A549 (cell line): ENCODE measurements at regions not wholly inside any gene's neighbourhood (a gene's known extent, or its start where the extent isn't known, plus 50 kb on each side); places are given as distances from the start of the nearest gene placed in this dataset.

Experiments
- ATAC-seq, 2 experiments: fragments of 200-7000 bp in 1 of 2; fragments of >200 bp in 1 of 2; cut with Nextera tagmentation in 1 of 2; cut with Tn5 transposase in 1 of 2; 3 replicates each; pipeline versions ENCODE4 v1.8.0 to v1.9.1; 2018 to 2020; ENCODE audit warnings: mild to moderate bottlenecking in 1 of 2, moderate library complexity in 1 of 2
- CTCF ChIA-PET: fragments of 300-600 bp; sonication (Branson Sonifier 250); formaldehyde crosslinking; extraction: SDS; loops from one replicate; lab custom pipeline; 2021; ENCODE audit warnings: antibody characterized with exemption, inconsistent platforms; lab: Yijun Ruan, JAX
- POLR2A ChIA-PET: fragments of 350-600 bp; formaldehyde crosslinking; extraction: SDS; loops from one replicate; lab custom pipeline; 2021; ENCODE audit warnings: antibody characterized with exemption, inconsistent platforms; lab: Yijun Ruan, JAX
- DNase-seq, 2 experiments: peaks; one replicate each; pipeline versions ENCODE4 v3.0.0 to v3.0.0-alpha.2; 2011 to 2016; ENCODE audit warnings: low read depth in 1 of 2, low spot score in 1 of 2
- FAIRE-seq: peaks from 2 replicates; lab custom pipeline; 2011; peaks lifted over from hg19 to GRCh38; lab: Jason Lieb, UNC
- H3K27ac ChIP-seq, 2 experiments: fragments of >200 bp; sonication (Bioruptor Twin); formaldehyde crosslinking; 3 replicates each; pipeline ENCODE4 v1.5.1; 2016 to 2017
- H3K4me1 ChIP-seq: fragments of >200 bp; sonication (Bioruptor Twin); formaldehyde crosslinking; 3 replicates; pipeline ENCODE4 v1.6.1; 2016
- H3K4me2 ChIP-seq: fragments of >200 bp; sonication (Bioruptor Twin); formaldehyde crosslinking; 3 replicates; pipeline ENCODE4 v1.6.1; 2016
- H3K4me3 ChIP-seq: fragments of >200 bp; sonication (Bioruptor Twin); formaldehyde crosslinking; 3 replicates; pipeline ENCODE4 v1.5.1; 2016
- H3K9me3 ChIP-seq: fragments of >200 bp; sonication (Bioruptor Twin); formaldehyde crosslinking; 3 replicates; pipeline ENCODE4 v1.6.1; 2016
- BHLHE40 ChIP-seq: IDR thresholded peaks from 2 replicates; pipeline ENCODE4 v1.6.1; 2012; ENCODE audit warnings: low read depth, low read length, inconsistent platforms
- CBX2 ChIP-seq: fragments of 200-600 bp; sonication (generic); IDR thresholded peaks from 2 replicates; pipeline ENCODE4 v1.6.1; 2016; ENCODE audit warnings: low read depth, mild to moderate bottlenecking, borderline replicate concordance
- CHD2 ChIP-seq: fragments of 150-350 bp; IDR thresholded peaks from 2 replicates; pipeline ENCODE4 v1.6.1; 2014; ENCODE audit warnings: low read length; ENCODE audit not compliant: partially characterized antibody
- EHF ChIP-seq: fragments of 250-450 bp; sonication (Bioruptor Pico); IDR thresholded peaks from 2 replicates; pipeline ENCODE4 v1.5.0; 2020; ENCODE audit warnings: mild to moderate bottlenecking
- FOSB ChIP-seq: fragments of 250-450 bp; sonication (Bioruptor Pico); IDR thresholded peaks from 2 replicates; pipeline ENCODE4 v1.5.0; 2020; ENCODE audit warnings: mild to moderate bottlenecking, moderate library complexity
- FOSL2 ChIP-seq, 2 experiments: fragments of 450-650 bp in 1 of 2; fragments of >200 bp in 1 of 2; sonication (Bioruptor Twin) in 1 of 2; formaldehyde crosslinking; IDR thresholded peaks; 2 replicates each; pipeline versions ENCODE4 v1.5.0 to v1.6.1; 2016 to 2020; ENCODE audit warnings: mild to moderate bottlenecking in 1 of 2, moderate library complexity in 1 of 2
- FOXS1 ChIP-seq: fragments of 250-450 bp; sonication (Bioruptor Pico); IDR thresholded peaks from 2 replicates; pipeline ENCODE4 v1.5.0; 2020; ENCODE audit warnings: mild to moderate bottlenecking, moderate library complexity
- HDAC2 ChIP-seq: fragments of 200-600 bp; sonication (generic); IDR thresholded peaks from 2 replicates; pipeline ENCODE4 v1.6.1; 2016
- HOXA7 ChIP-seq: fragments of 250-450 bp; sonication (Bioruptor Pico); IDR thresholded peaks from 2 replicates; pipeline ENCODE4 v1.5.0; 2020; ENCODE audit warnings: mild to moderate bottlenecking, moderate library complexity
- JUN ChIP-seq, 2 experiments: fragments of >200 bp; sonication (Bioruptor Twin); formaldehyde crosslinking; IDR thresholded peaks; 2 replicates in 1 of 2; 3 replicates in 1 of 2; pipeline ENCODE4 v1.6.1; 2016 to 2017
- MAFK ChIP-seq: fragments of 450-650 bp; IDR thresholded peaks from 2 replicates; pipeline ENCODE4 v1.6.1; 2014; ENCODE audit not compliant: partially characterized antibody
- MAZ ChIP-seq: fragments of 150-350 bp; IDR thresholded peaks from 2 replicates; pipeline ENCODE4 v1.6.1; 2014; ENCODE audit warnings: antibody characterized with exemption, low read depth, low read length, borderline replicate concordance
- MYC ChIP-seq: IDR thresholded peaks from 2 replicates; pipeline ENCODE4 v1.6.1; 2012; ENCODE audit warnings: mild to moderate bottlenecking, inconsistent platforms, low read length, improper control_type of control experiment, borderline replicate concordance
- PHF8 ChIP-seq: fragments of 200-600 bp; sonication (generic); IDR thresholded peaks from 2 replicates; pipeline ENCODE4 v1.6.1; 2016; ENCODE audit warnings: low read depth, mild to moderate bottlenecking, antibody characterized with exemption, moderate library complexity, borderline replicate concordance
- RARB ChIP-seq: fragments of 250-450 bp; sonication (Bioruptor Pico); IDR thresholded peaks from 2 replicates; pipeline ENCODE4 v1.8.0; 2021; ENCODE audit warnings: mild to moderate bottlenecking, moderate library complexity
- RNF2 ChIP-seq: fragments of 200-600 bp; sonication (generic); IDR thresholded peaks from 2 replicates; pipeline ENCODE4 v1.6.1; 2016; ENCODE audit warnings: low read depth, mild to moderate bottlenecking, antibody characterized with exemption, moderate library complexity, borderline replicate concordance
- SMC3 ChIP-seq: fragments of >200 bp; sonication (Bioruptor Twin); formaldehyde crosslinking; IDR thresholded peaks from 3 replicates; pipeline ENCODE4 v1.6.1; 2018; ENCODE audit warnings: inconsistent platforms
- ZC3H11A ChIP-seq: fragments of 450-650 bp; IDR thresholded peaks from 2 replicates; pipeline ENCODE4 v1.6.1; 2014; ENCODE audit warnings: antibody characterized with exemption, mild to moderate bottlenecking
- ZNF302 ChIP-seq: fragments of 250-450 bp; sonication (Bioruptor Pico); IDR thresholded peaks from 2 replicates; pipeline ENCODE4 v1.9.0; 2021; ENCODE audit warnings: inconsistent platforms, mild to moderate bottlenecking, moderate library complexity
- ZSCAN20 ChIP-seq: fragments of 250-450 bp; sonication (Bioruptor Pico); IDR thresholded peaks from 2 replicates; pipeline ENCODE4 v1.8.0; 2022; ENCODE audit warnings: mild to moderate bottlenecking, moderate library complexity
- WGBS: methylation state at CpG from one replicate; pipeline ENCODE4 v1.1.6; 2017; ENCODE audit errors: missing lambda C conversion rate; 5-methylcytosine and 5-hydroxymethylcytosine counted together
- TF ChIP-seq, protein P1 (sequence below): fragments of >200 bp; sonication (Bioruptor Twin); formaldehyde crosslinking; IDR thresholded peaks from 2 replicates; pipeline ENCODE4 v1.6.1; 2016
- TF ChIP-seq, protein P2 (sequence below): IDR thresholded peaks from 2 replicates; pipeline ENCODE4 v1.6.1; 2012
- TF ChIP-seq, protein P3 (sequence below): fragments of 450-650 bp; IDR thresholded peaks from 2 replicates; pipeline ENCODE4 v1.6.1; 2014; ENCODE audit warnings: antibody characterized with exemption
- TF ChIP-seq, protein P4 (sequence below): IDR thresholded peaks from 2 replicates; pipeline ENCODE4 v1.6.1; 2012
- TF ChIP-seq, protein P5 (sequence below): fragments of 250-450 bp; sonication (Bioruptor Pico); IDR thresholded peaks from 2 replicates; pipeline ENCODE4 v1.5.0; 2021; ENCODE audit warnings: mild to moderate bottlenecking, moderate library complexity, borderline replicate concordance

DNA sequence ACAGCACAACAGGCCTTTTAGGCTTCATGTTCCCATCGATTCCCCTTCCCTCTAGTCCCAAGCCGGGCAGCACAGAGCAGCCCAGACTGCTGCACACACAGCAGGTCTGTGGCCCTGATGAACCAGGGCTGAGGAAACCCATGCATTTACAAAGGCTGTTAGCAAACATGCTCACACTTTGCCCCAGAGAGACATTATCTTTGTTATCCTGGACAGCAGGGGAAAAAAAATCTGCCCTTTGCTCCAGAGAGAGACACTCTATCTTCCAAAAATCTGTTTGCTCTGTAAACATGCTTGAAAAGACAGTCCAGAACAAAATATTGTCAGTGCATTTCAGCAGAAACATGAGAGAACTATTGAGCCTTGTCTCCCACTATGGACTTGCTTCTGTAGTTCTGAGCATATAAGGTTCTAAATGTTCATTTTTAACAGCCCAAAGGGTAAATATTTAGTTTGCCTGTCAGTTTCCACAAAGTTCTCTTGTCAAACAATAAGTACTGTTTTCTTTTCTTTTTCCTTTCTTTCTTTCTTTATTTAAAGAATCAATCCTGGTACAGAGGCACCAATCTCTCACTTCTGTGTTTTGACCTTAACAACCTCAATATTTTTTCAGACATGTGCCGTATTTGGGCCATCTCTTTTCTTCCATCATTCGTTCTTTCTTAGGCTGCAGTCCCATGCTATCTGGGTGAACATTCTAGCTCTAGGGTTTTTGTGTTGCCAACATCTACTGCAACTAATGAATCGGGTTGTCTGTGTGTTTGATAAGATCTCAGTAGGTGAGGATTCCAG lies 468.0 kb downstream of the EPM2A start:
- no peak for DNase-seq
- no peak overlapping the region for H3K27ac ChIP-seq
- peak in 1 of 2 experiments; percentile 66; a peak in 3 of 6 replicates for ATAC-seq
- no peak for FAIRE-seq
- WGBS, result 44% methylated on average over 5 of the region's 5 CpGs
- H3K4me1 ChIP-seq, result no peaks in the 10 kb centered on the region
- POLR2A ChIA-PET, result no interaction called here
- TF ChIP-seq RARB (CRISPR knock-in tag) (no peak), ZNF302 (no peak), ZSCAN20 (no peak), HOXA7 (CRISPR knock-in tag) (no peak), PHF8 (no peak)
- TF ChIP-seq, protein P1, sequence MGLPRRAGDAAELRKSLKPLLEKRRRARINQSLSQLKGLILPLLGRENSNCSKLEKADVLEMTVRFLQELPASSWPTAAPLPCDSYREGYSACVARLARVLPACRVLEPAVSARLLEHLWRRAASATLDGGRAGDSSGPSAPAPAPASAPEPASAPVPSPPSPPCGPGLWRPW, result no peak
- TF ChIP-seq, protein P2, sequence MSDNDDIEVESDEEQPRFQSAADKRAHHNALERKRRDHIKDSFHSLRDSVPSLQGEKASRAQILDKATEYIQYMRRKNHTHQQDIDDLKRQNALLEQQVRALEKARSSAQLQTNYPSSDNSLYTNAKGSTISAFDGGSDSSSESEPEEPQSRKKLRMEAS, result no peak
- TF ChIP-seq, protein P3, sequence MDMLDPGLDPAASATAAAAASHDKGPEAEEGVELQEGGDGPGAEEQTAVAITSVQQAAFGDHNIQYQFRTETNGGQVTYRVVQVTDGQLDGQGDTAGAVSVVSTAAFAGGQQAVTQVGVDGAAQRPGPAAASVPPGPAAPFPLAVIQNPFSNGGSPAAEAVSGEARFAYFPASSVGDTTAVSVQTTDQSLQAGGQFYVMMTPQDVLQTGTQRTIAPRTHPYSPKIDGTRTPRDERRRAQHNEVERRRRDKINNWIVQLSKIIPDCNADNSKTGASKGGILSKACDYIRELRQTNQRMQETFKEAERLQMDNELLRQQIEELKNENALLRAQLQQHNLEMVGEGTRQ, result no peak
- CTCF ChIA-PET, result no interaction called here
- no peak overlapping the region; the same call in 2 of the 3 replicates for H3K4me2 ChIP-seq
- no peak overlapping the region for H3K4me3 ChIP-seq
- H3K9me3 ChIP-seq, result no peaks in the 10 kb centered on the region

DNA sequence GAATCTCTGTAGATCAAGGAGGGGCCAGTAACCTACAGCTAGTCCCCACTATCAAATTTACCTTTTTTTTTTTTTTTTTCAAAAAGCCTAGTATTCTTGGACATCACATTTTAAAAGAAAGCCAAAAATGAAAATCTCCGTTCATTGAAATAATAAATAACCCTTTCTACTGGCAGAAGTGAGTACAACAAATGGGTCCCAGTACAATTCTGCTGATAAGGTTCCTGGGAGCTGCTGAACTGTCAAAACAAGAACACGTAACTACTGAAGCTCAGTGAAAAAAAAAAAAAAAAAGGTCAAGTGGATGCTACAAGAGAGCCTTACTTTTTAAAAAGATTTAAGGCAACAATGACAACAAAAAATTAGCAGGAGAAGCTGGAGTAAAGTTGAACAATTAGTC lies 464.9 kb downstream of the EPM2A start:
- Histone ChIP-seq H3K27ac (no peak overlapping the region), H3K9me3 (no peaks in the 10 kb centered on the region), H3K4me2 (no peak overlapping the region), H3K4me1 (no peaks in the 10 kb centered on the region), H3K4me3 (no peak overlapping the region)
- WGBS, result 69% methylated on average over 2 of the region's 2 CpGs
- CTCF ChIA-PET, result no interaction called here
- TF ChIP-seq MAFK, result no peak
- TF ChIP-seq MAZ, result no peak
- no peak for TF ChIP-seq MYC
- no peak for TF ChIP-seq BHLHE40
- no peak for TF ChIP-seq SMC3
- no peak for TF ChIP-seq FOXS1
- no peak for TF ChIP-seq EHF
- TF ChIP-seq CHD2, result no peak
- TF ChIP-seq, protein P4, sequence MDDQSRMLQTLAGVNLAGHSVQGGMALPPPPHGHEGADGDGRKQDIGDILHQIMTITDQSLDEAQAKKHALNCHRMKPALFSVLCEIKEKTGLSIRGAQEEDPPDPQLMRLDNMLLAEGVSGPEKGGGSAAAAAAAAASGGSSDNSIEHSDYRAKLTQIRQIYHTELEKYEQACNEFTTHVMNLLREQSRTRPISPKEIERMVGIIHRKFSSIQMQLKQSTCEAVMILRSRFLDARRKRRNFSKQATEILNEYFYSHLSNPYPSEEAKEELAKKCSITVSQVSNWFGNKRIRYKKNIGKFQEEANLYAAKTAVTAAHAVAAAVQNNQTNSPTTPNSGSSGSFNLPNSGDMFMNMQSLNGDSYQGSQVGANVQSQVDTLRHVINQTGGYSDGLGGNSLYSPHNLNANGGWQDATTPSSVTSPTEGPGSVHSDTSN, result no peak
- no peak for TF ChIP-seq FOSB (CRISPR knock-in tag)
- TF ChIP-seq CBX2, result no peak
- TF ChIP-seq ZC3H11A, result no peak
- no peak for TF ChIP-seq JUN (IDR thresholded peaks at IDR 0.05)
- no peak for TF ChIP-seq RNF2
- TF ChIP-seq ZSCAN20, result no peak
- no peak for FAIRE-seq
- ATAC-seq, result no peak
- POLR2A ChIA-PET, result no interaction called here
- no peak for DNase-seq

DNA sequence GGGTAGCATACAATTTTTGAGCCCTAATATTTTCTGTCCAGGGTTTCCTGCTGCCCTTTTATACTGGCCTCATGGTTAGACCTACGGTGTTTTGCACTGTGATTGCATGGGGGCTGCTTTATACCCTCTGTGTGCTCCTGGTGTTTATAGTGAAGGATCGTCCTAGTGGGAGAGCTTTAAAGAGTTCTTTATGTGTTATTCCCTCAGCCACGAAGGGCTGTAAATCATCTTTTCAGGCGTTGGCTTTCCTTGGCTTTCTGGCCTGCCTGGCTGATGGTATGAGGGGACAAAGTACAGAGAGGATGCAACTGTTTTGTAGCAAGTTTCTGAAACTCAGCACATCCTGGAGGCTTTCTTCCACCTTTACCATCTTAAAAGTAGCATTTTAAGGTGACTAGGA lies 464.3 kb downstream of the EPM2A start:
- ChIA-PET POLR2A (no interaction called here), CTCF (no interaction called here)
- 32% methylated on average over 4 of the region's 4 CpGs for WGBS
- DNase-seq (no peak), ATAC-seq (no peak), FAIRE-seq (no peak)
- Histone ChIP-seq H3K4me1 (no peaks in the 10 kb centered on the region), H3K27ac (no peak overlapping the region), H3K4me2 (no peak overlapping the region), H3K4me3 (no peak overlapping the region), H3K9me3 (no peaks in the 10 kb centered on the region)
- TF ChIP-seq, protein P1, result no peak
- TF ChIP-seq SMC3 (no peak), HDAC2 (no peak), FOSL2 (IDR thresholded peaks at IDR 0.05) (no peak), FOSL2 (CRISPR knock-in tag; IDR thresholded peaks at IDR 0.05) (no peak)
- TF ChIP-seq, protein P5, sequence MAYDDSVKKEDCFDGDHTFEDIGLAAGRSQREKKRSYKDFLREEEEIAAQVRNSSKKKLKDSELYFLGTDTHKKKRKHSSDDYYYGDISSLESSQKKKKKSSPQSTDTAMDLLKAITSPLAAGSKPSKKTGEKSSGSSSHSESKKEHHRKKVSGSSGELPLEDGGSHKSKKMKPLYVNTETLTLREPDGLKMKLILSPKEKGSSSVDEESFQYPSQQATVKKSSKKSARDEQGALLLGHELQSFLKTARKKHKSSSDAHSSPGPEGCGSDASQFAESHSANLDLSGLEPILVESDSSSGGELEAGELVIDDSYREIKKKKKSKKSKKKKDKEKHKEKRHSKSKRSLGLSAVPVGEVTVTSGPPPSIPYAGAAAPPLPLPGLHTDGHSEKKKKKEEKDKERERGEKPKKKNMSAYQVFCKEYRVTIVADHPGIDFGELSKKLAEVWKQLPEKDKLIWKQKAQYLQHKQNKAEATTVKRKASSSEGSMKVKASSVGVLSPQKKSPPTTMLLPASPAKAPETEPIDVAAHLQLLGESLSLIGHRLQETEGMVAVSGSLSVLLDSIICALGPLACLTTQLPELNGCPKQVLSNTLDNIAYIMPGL (CRISPR knock-in tag), result no peak
